ENCODE measurements at regions not wholly inside any gene's neighbourhood (a gene's known extent, or its start where the extent isn't known, plus 50 kb on each side); places are given as distances from the start of the nearest gene placed in this dataset.

GRCh38 chr12:71237128-71237527 lies 79.3 kb upstream of the TSPAN8 start:
- no peak overlapping the region for H2BK15ac ChIP-seq (ENCODE audit: low read depth, low read length)
- DNase-seq, result no peak
- no peak overlapping the region for H2AFZ ChIP-seq (replicated peaks; ENCODE audit: low read length, poor library complexity)
- ChIA-PET CTCF (no interaction called here), POLR2A (ENCODE audit: unreplicated experiment) (no interaction called here)
- no peaks in the 10 kb centered on the region for H3K36me3 ChIP-seq (ENCODE audit: control insufficient read depth, insufficient read depth, low read length)
- no peak overlapping the region for H3K18ac ChIP-seq (ENCODE audit: low read depth, low read length)
- H3K27ac ChIP-seq (ENCODE audit: insufficient read depth, low read length), result no peak overlapping the region
- H3K23ac ChIP-seq (ENCODE audit: low read depth, low read length), result no peak overlapping the region
- TF ChIP-seq RCOR1 (IDR thresholded peaks at IDR 0.05; ENCODE audit: insufficient replicate concordance, low read length) (no peak), ELK1 (IDR thresholded peaks at IDR 0.05; ENCODE audit: borderline replicate concordance, low read depth, low read length) (no peak), FOS (IDR thresholded peaks at IDR 0.05; ENCODE audit: low read depth, low read length) (no peak), MAFK (IDR thresholded peaks at IDR 0.05; ENCODE audit: low read depth, low read length) (no peak), MAZ (IDR thresholded peaks at IDR 0.05; ENCODE audit: borderline replicate concordance, low read depth, low read length) (no peak), CTCF (conservative IDR thresholded peaks at IDR 0.05; ENCODE audit: low read depth, low read length) (no peak)
- no peak overlapping the region for H3K56ac ChIP-seq (ENCODE audit: extremely low read depth, insufficient read depth, low read length)
- no peaks in the 10 kb centered on the region for H4K20me1 ChIP-seq (ENCODE audit: insufficient read depth, low read length)
- no peak overlapping the region for H2BK120ac ChIP-seq (ENCODE audit: low read depth, low read length)
- H3K14ac ChIP-seq (replicated peaks; ENCODE audit: low read depth, low read length), result no peak overlapping the region
- dilution Hi-C loops (cut with HindIII; ENCODE audit: low sequenced_read_pairs, unreplicated experiment) (no loop called here), in situ Hi-C loops (cut with MboI; ENCODE audit: low sequenced_read_pairs) (no loop called here), intact Hi-C loops (cut with micrococcal nuclease) (no loop called here)
- no TSS peak for BruUV-seq (replicated peaks)
- no peak overlapping the region for H3K4ac ChIP-seq (ENCODE audit: low read depth, low read length)
- H2BK20ac ChIP-seq (ENCODE audit: low read depth, low read length), result no peak overlapping the region
- no peaks in the 10 kb centered on the region for H3K4me1 ChIP-seq (ENCODE audit: control insufficient read depth, insufficient read depth, low read length)
- peaks cover 2% of the 10 kb centered on the region; the same call in 1 of the 2 replicates for H3K9me3 ChIP-seq (ENCODE audit: control insufficient read depth, insufficient read depth, low read length)
- no peak overlapping the region for H2AK5ac ChIP-seq (ENCODE audit: low read depth, low read length)
- no peak overlapping the region for H2AK9ac ChIP-seq (replicated peaks; ENCODE audit: low read depth, low read length, poor library complexity)
- H4K5ac ChIP-seq (ENCODE audit: low read depth, low read length), result no peak overlapping the region
- H2BK5ac ChIP-seq (ENCODE audit: low read depth, low read length, poor library complexity, severe bottlenecking), result no peak overlapping the region
- H3K4me3 ChIP-seq (ENCODE audit: insufficient read depth, low read depth, low read length), result no peak overlapping the region
- no peaks in the 10 kb centered on the region for H3K9me1 ChIP-seq (ENCODE audit: insufficient read depth, low read length)
- no peak overlapping the region for H3K4me2 ChIP-seq (ENCODE audit: low read depth, low read length)
- H3K9ac ChIP-seq (ENCODE audit: low read depth, low read length), result no peak overlapping the region
- ATAC-seq (ENCODE audit: low read depth), result no peak
- H3K27me3 ChIP-seq (ENCODE audit: control insufficient read depth, insufficient read depth, low read length), result no peaks in the 10 kb centered on the region
- H4K91ac ChIP-seq (ENCODE audit: insufficient read depth, low read depth, low read length), result no peak overlapping the region
- H3K79me1 ChIP-seq (ENCODE audit: low read depth in 1 of 2, low read length in 2 of 2), result no peaks in the 10 kb centered on the region
- no peak overlapping the region for H4K8ac ChIP-seq (ENCODE audit: low read depth in 2 of 2, low read length in 2 of 2)
- no CpG with 5 or more reads among the region's 4 CpGs for WGBS, 2 experiments (ENCODE audit: extremely low coverage in 2 of 2, insufficient read length in 1 of 2)

Measured in IMR-90 (cell line).